ENCODE measurements at regions not wholly inside any gene's neighbourhood (a gene's known extent, or its start where the extent isn't known, plus 50 kb on each side); places are given as distances from the start of the nearest gene placed in this dataset.

- H3K4me1 ChIP-seq, result no peaks in the 10 kb centered on the region
- no peak for DNase-seq (ENCODE audit: low spot score in 2 of 2)
- TF ChIP-seq, protein P1, sequence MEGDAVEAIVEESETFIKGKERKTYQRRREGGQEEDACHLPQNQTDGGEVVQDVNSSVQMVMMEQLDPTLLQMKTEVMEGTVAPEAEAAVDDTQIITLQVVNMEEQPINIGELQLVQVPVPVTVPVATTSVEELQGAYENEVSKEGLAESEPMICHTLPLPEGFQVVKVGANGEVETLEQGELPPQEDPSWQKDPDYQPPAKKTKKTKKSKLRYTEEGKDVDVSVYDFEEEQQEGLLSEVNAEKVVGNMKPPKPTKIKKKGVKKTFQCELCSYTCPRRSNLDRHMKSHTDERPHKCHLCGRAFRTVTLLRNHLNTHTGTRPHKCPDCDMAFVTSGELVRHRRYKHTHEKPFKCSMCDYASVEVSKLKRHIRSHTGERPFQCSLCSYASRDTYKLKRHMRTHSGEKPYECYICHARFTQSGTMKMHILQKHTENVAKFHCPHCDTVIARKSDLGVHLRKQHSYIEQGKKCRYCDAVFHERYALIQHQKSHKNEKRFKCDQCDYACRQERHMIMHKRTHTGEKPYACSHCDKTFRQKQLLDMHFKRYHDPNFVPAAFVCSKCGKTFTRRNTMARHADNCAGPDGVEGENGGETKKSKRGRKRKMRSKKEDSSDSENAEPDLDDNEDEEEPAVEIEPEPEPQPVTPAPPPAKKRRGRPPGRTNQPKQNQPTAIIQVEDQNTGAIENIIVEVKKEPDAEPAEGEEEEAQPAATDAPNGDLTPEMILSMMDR (IDR thresholded peaks at IDR 0.05), result no peak
- H3K36me3 ChIP-seq, result no peaks in the 10 kb centered on the region
- H3K27me3 ChIP-seq, result no peaks in the 10 kb centered on the region
- H3K4me3 ChIP-seq, result no peak overlapping the region
- no peaks in the 10 kb centered on the region for H3K9me3 ChIP-seq
- intact Hi-C loops (cut with DNase I), result no loop called here
- no peak overlapping the region for H3K27ac ChIP-seq
Measured at GRCh38 chr6:54729716-54730115, 116.9 kb upstream of the FAM83B start.

DNA sequence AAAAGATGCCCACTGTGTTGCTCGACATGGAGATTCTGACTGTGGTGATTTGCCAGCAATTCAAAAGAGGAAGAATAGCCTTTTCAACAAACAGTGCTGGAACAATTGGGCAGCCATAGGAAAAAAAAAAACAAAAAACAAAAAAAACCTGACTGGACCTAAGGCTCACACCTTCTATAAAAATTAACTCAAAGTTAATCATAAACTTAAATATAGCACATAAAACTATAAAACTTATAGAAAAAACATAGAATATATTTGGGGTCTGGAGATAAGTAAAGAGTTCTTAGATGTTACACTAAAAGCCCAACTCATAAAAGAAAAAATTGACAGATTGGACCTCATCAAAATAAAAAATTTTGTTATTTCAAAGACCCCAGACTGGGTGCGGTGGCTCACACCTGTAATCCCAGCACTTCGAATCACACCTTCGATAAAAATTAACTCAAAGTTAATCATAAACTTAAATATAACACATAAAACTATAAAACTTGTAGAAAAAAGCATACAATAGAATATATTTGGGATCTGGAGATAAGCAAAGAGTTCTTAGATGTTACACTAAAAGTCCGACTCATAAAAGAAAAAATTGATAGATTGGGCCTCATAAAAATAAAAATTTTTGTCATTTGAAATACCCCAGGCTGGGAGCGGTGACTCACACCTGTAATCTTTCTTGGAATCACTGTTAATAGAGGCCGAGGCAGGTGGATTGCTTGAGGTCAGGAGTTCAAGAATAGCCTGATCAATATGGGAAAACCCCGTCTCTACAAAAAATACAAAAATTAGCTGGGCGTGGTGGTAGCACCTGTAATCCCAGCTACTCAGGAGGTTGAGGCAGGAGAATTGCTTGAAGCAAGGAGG lies 115.6 kb upstream of the FAM83B start:
- H3K27me3 ChIP-seq, result no peaks in the 10 kb centered on the region
- TF ChIP-seq, protein P1 (IDR thresholded peaks at IDR 0.05), result no peak
- no peaks in the 10 kb centered on the region for H3K4me1 ChIP-seq
- no peaks in the 10 kb centered on the region for H3K9me3 ChIP-seq
- H3K4me3 ChIP-seq, result no peak overlapping the region
- no peak overlapping the region for H3K27ac ChIP-seq
- intact Hi-C loops (cut with DNase I), result no loop called here
- no peak for DNase-seq (ENCODE audit: low spot score in 2 of 2)
- H3K36me3 ChIP-seq, result no peaks in the 10 kb centered on the region

GRCh38 chr6:54737247-54737646 lies 109.3 kb upstream of the FAM83B start:
- Histone ChIP-seq H3K27me3 (no peaks in the 10 kb centered on the region), H3K9me3 (no peaks in the 10 kb centered on the region), H3K4me1 (no peaks in the 10 kb centered on the region), H3K4me3 (no peak overlapping the region), H3K36me3 (no peaks in the 10 kb centered on the region), H3K27ac (no peak overlapping the region)
- TF ChIP-seq, protein P1 (IDR thresholded peaks at IDR 0.05), result no peak
- intact Hi-C loops (cut with DNase I), result no loop called here
- DNase-seq (ENCODE audit: low spot score in 2 of 2), result no peak

- Histone ChIP-seq H3K27ac (no peak overlapping the region), H3K9me3 (peaks cover 0 to 20% of the 10 kb centered on the region in 2 donors), H3K36me3 (no peaks in the 10 kb centered on the region), H3K4me3 (no peak overlapping the region), H3K4me1 (no peaks in the 10 kb centered on the region), H3K27me3 (no peaks in the 10 kb centered on the region)
- intact Hi-C loops (cut with DNase I), result no loop called here
- TF ChIP-seq, protein P1 (IDR thresholded peaks at IDR 0.05), result no peak
- no peak for DNase-seq (ENCODE audit: low spot score in 2 of 2)
Measured at GRCh38 chr6:54747955-54748354, 98.6 kb upstream of the FAM83B start.

DNA sequence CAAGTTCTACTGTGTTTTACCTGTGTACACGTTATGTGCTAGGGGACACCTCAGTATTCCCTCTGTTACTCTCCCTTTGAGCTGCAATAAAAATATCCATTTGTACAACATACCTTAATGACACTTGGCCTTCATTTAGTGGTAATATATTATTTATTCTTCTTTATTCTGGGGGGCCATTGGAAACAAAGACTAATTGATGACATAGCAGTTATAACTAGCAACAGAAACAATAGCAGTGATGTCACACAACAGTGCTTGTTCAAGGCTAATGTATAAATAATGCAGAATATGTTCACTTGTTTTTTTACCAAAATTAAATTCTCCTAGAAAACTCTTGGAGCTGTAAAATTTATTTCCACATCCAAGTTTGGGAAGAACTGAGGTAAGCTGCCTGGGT lies 92.2 kb upstream of the FAM83B start:
- no peak overlapping the region for H3K27ac ChIP-seq
- H3K9me3 ChIP-seq, result no peaks in the 10 kb centered on the region
- DNase-seq (ENCODE audit: low spot score in 2 of 2), result no peak
- intact Hi-C loops (cut with DNase I), result no loop called here
- no peak overlapping the region for H3K4me3 ChIP-seq
- TF ChIP-seq, protein P1 (IDR thresholded peaks at IDR 0.05), result no peak
- no peaks in the 10 kb centered on the region for H3K36me3 ChIP-seq
- no peaks in the 10 kb centered on the region for H3K27me3 ChIP-seq
- no peaks in the 10 kb centered on the region for H3K4me1 ChIP-seq

Data from ascending aorta (tissue), 2 donors.